ENCODE measurements at regions not wholly inside any gene's neighbourhood (a gene's known extent, or its start where the extent isn't known, plus 50 kb on each side); places are given as distances from the start of the nearest gene placed in this dataset.

GRCh38 chr20:60411813-60412212 lies 453.6 kb downstream of the CDH26 start:
- Mint-ChIP-seq H3K4me3 (no peak overlapping the region), H3K27ac (no peak overlapping the region), H3K9me3 (peaks cover 6% of the 10 kb centered on the region), H3K36me3 (ENCODE audit: low read depth) (no peaks in the 10 kb centered on the region), H3K27me3 (peaks cover 4% of the 10 kb centered on the region), H3K4me1 (ENCODE audit: low read depth) (no peaks in the 10 kb centered on the region)
- DNase-seq, result no peak

DNA sequence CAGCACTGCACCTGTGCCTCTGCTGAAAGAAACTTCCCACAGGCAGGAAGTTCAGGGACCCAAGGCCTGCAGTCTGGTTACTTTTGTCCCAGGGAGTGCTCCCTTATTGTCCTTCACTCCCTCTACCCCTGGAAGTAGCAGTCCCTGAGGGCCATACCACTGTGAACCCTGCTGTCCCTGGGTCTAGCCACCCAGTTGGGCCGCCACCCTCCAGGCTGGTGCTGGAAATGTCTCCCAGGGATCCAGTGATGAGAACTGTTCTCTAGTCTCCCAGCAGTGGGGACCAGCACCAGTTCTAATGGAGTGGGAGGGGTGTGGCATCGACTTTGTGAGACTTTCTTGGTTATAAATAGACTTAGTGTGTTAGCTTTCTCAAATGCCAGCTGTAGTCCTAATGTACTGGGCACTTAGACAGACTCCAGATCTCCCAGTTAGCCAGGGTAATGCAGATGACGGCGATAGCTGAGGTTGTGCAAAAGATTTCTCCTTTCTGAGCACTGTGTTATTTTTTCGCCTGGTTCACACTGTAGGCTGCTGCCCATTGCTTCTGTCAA lies 462.5 kb downstream of the CDH26 start:
- Mint-ChIP-seq H3K9me3 (no peaks in the 10 kb centered on the region), H3K4me1 (ENCODE audit: low read depth) (no peaks in the 10 kb centered on the region), H3K27me3 (peaks cover 4% of the 10 kb centered on the region), H3K36me3 (ENCODE audit: low read depth) (no peaks in the 10 kb centered on the region), H3K4me3 (no peak overlapping the region), H3K27ac (no peak overlapping the region)
- no peak for DNase-seq

GRCh38 chr20:60422848-60423247 lies 464.6 kb downstream of the CDH26 start:
- no peak for DNase-seq
- Mint-ChIP-seq H3K9me3 (no peaks in the 10 kb centered on the region), H3K27ac (no peak overlapping the region), H3K36me3 (ENCODE audit: low read depth) (no peaks in the 10 kb centered on the region), H3K27me3 (peaks cover 4% of the 10 kb centered on the region), H3K4me1 (ENCODE audit: low read depth) (no peaks in the 10 kb centered on the region), H3K4me3 (no peak overlapping the region)

DNA sequence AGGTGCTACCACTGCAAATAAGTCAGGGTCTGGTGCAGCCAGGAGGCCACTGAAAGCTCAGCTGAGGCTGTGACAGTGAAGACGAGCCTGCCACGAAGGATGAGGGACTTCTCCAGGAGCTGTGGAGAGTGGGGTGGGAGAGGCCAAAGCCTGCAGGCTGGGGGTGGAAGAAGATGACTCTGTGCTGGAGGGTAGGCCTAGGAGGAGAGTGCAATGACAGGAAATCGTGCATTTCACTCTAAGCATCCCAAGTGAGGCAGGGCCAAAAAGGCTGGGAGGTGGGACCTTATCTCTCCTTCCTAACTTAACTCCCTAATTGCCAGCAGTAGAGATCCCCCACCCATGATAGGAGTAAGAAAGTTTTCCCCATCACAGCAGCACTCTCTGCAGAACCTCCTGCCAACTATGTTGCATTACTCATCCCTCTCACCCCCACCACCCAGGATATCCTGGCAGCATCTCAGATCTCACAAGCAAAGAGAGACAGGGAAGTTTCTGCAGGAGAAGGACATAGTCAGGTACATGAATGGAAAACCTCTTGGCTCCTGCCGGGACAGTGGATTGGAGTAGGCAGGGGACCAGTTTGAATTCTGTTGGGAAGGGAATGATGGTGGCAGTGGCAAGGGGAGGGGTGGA lies 466.2 kb downstream of the CDH26 start:
- Mint-ChIP-seq H3K27me3 (peaks cover 4% of the 10 kb centered on the region), H3K4me1 (ENCODE audit: low read depth) (no peaks in the 10 kb centered on the region)

DNA sequence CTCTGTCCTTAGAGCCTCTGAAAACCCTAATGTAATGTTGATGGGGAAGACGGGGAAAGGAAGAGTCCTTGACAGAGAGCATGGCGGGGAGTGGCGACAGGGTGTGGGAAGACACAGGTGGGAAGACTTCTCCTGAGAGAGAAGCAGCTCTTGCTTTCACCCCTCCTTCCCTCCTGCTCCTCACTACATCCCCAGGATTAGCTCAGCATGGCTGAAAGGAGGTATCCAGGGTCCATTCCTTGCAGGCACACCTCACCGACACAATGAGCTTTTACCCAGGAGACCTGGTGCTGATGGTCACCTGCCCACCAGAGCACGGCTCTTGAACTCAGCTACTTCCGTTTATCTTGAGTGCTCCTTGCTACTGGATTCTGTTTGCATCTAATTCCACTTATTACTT lies 469.3 kb downstream of the CDH26 start:
- no peaks in the 10 kb centered on the region for H3K4me1 Mint-ChIP-seq (ENCODE audit: low read depth)
- H3K4me3 Mint-ChIP-seq, result no peak overlapping the region
- no peak overlapping the region for H3K27ac Mint-ChIP-seq
- H3K27me3 Mint-ChIP-seq, result peaks cover 2% of the 10 kb centered on the region
- H3K36me3 Mint-ChIP-seq (ENCODE audit: low read depth), result no peaks in the 10 kb centered on the region
- no peak for DNase-seq
- no peaks in the 10 kb centered on the region for H3K9me3 Mint-ChIP-seq

More for the DNA sequence above, 466.2 kb downstream of the CDH26 start:
- Mint-ChIP-seq H3K9me3 (no peaks in the 10 kb centered on the region), H3K4me3 (no peak overlapping the region), H3K36me3 (ENCODE audit: low read depth) (no peaks in the 10 kb centered on the region), H3K27ac (no peak overlapping the region)
- no peak for DNase-seq

DNA sequence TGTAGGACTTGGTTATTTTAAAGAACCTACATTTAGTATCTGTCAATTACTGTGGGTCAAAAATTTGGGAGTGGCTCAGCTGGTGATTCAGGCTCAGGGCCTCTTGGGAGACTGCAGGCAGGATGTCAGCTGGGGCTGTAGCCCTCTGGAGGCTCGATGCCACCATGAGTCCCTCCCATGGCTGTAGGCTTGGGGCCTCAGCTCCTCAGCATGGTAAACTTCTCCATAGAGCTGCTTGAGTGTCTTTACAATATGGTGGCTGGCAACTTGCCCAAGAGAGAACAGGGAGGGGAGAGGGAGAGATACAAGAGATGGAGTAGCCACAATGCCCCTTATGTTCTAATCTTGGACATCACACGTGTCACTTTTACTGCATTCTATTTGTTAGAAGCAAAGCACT lies 470.4 kb downstream of the CDH26 start:
- no peak overlapping the region for H3K4me3 Mint-ChIP-seq
- no peaks in the 10 kb centered on the region for H3K36me3 Mint-ChIP-seq (ENCODE audit: low read depth)
- H3K9me3 Mint-ChIP-seq, result no peaks in the 10 kb centered on the region

GRCh38 chr20:60430516-60431001 lies 472.3 kb downstream of the CDH26 start:
- Mint-ChIP-seq H3K9me3 (no peaks in the 10 kb centered on the region), H3K4me1 (ENCODE audit: low read depth) (no peaks in the 10 kb centered on the region), H3K27me3 (peaks cover 2% of the 10 kb centered on the region), H3K4me3 (no peak overlapping the region), H3K36me3 (ENCODE audit: low read depth) (no peaks in the 10 kb centered on the region), H3K27ac (no peak overlapping the region)
- no peak for DNase-seq

More for the DNA sequence above, 470.4 kb downstream of the CDH26 start:
- H3K4me1 Mint-ChIP-seq (ENCODE audit: low read depth), result no peaks in the 10 kb centered on the region
- H3K27me3 Mint-ChIP-seq, result peaks cover 2% of the 10 kb centered on the region
- DNase-seq, result no peak
- H3K27ac Mint-ChIP-seq, result no peak overlapping the region

DNA sequence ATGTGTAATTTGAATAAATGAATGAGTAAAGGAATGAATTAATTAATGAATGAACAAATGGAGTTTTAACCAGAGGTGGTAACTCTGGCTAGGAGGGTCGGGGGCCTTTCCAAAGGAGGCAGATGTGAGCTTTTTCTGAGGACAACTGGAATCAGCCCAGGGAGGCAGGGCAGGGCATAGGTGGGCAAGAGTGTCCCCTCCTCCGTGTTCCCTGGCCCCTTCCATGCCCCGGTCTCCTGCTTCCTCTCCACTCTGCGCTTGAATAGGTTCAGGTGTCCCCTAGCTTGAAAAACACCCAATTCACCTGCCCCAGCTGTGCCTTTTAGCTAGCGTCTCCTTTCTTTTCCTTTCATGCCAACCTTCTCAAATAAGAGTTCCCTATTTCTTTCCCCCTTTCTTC lies 473.1 kb downstream of the CDH26 start:
- H3K27me3 Mint-ChIP-seq, result peaks cover 2% of the 10 kb centered on the region
- no peaks in the 10 kb centered on the region for H3K4me1 Mint-ChIP-seq (ENCODE audit: low read depth)
- H3K36me3 Mint-ChIP-seq (ENCODE audit: low read depth), result no peaks in the 10 kb centered on the region
- H3K9me3 Mint-ChIP-seq, result no peaks in the 10 kb centered on the region
- DNase-seq, result no peak
- H3K4me3 Mint-ChIP-seq, result no peak overlapping the region
- H3K27ac Mint-ChIP-seq, result no peak overlapping the region

- Mint-ChIP-seq H3K4me1 (ENCODE audit: low read depth) (no peaks in the 10 kb centered on the region), H3K4me3 (no peak overlapping the region), H3K36me3 (ENCODE audit: low read depth) (no peaks in the 10 kb centered on the region), H3K27ac (no peak overlapping the region), H3K27me3 (peaks cover 6% of the 10 kb centered on the region), H3K9me3 (peaks cover 6% of the 10 kb centered on the region)
- no peak for DNase-seq
These were observed 479.2 kb downstream of the CDH26 start for GRCh38 chr20:60437418-60437817.

- no peak overlapping the region for H3K4me3 Mint-ChIP-seq
- peaks cover 15% of the 10 kb centered on the region for H3K27me3 Mint-ChIP-seq
- no peaks in the 10 kb centered on the region for H3K9me3 Mint-ChIP-seq
These were observed 488.3 kb downstream of the CDH26 start for GRCh38 chr20:60446267-60447111.

GRCh38 chr20:60447703-60448102 lies 489.5 kb downstream of the CDH26 start:
- Mint-ChIP-seq H3K27ac (no peak overlapping the region), H3K36me3 (ENCODE audit: low read depth) (no peaks in the 10 kb centered on the region), H3K27me3 (peaks cover 15% of the 10 kb centered on the region), H3K4me1 (ENCODE audit: low read depth) (peaks cover 2% of the 10 kb centered on the region), H3K4me3 (no peak overlapping the region), H3K9me3 (no peaks in the 10 kb centered on the region)
- DNase-seq, result no peak

More at GRCh38 chr20:60446267-60447111, 488.3 kb downstream of the CDH26 start:
- Mint-ChIP-seq H3K4me1 (ENCODE audit: low read depth) (peaks cover 2% of the 10 kb centered on the region), H3K36me3 (ENCODE audit: low read depth) (no peaks in the 10 kb centered on the region), H3K27ac (no peak overlapping the region)
- no peak for DNase-seq

- H3K27me3 Mint-ChIP-seq, result peaks cover under 1% of the 10 kb centered on the region
- H3K4me3 Mint-ChIP-seq, result no peak overlapping the region
- H3K9me3 Mint-ChIP-seq, result no peaks in the 10 kb centered on the region
- H3K4me1 Mint-ChIP-seq (ENCODE audit: low read depth), result no peaks in the 10 kb centered on the region
- no peaks in the 10 kb centered on the region for H3K36me3 Mint-ChIP-seq (ENCODE audit: low read depth)
- H3K27ac Mint-ChIP-seq, result no peak overlapping the region
- DNase-seq, result no peak
These were observed 495.4 kb downstream of the CDH26 start for GRCh38 chr20:60453388-60454246.

DNA sequence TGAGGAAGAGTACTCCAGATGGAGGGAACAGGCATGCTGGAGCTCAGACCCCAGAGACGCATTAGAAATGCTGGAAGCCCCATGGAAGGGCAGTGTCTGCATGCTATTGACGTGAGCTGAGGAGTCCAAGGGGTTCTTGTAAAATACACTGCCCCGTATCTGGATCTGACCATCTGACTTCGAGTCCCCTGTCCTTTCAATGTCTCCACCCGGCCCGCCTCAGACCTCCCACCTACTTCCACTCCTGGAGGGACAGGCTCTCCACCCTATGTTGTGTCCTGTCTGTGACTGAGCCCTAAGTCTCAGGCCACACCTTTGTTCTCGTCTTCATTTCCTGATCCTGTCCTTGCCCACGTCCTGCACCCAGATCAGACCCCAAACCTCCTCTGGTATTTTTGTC lies 496.3 kb downstream of the CDH26 start:
- H3K36me3 Mint-ChIP-seq (ENCODE audit: low read depth), result no peaks in the 10 kb centered on the region
- no peak for DNase-seq
- H3K4me1 Mint-ChIP-seq (ENCODE audit: low read depth), result no peaks in the 10 kb centered on the region
- H3K27ac Mint-ChIP-seq, result no peak overlapping the region
- H3K9me3 Mint-ChIP-seq, result no peaks in the 10 kb centered on the region
- peaks cover 8% of the 10 kb centered on the region for H3K27me3 Mint-ChIP-seq
- H3K4me3 Mint-ChIP-seq, result no peak overlapping the region

- Mint-ChIP-seq H3K27ac (no peak overlapping the region), H3K9me3 (no peaks in the 10 kb centered on the region), H3K36me3 (ENCODE audit: low read depth) (no peaks in the 10 kb centered on the region), H3K4me1 (ENCODE audit: low read depth) (no peaks in the 10 kb centered on the region), H3K27me3 (peaks cover 8% of the 10 kb centered on the region), H3K4me3 (no peak overlapping the region)
- no peak for DNase-seq
These were observed 497.0 kb downstream of the CDH26 start for GRCh38 chr20:60455272-60455671.
